LNCaP clone FGC (cell line): ENCODE measurements at regions not wholly inside any gene's neighbourhood (a gene's known extent, or its start where the extent isn't known, plus 50 kb on each side); places are given as distances from the start of the nearest gene placed in this dataset.
"Not testable (repeated sequence)": the region's sequence is repeated elsewhere in the genome, so short reads cannot be mapped to it uniquely, and the experiment has no call there.

Experiments
- DNase-seq: peaks from one replicate; pipeline ENCODE4 v3.0.0-alpha.2; 2011; ENCODE audit warnings: low read depth
- H3K4me3 ChIP-seq: 2 replicates; pipeline ENCODE4 v1.5.1; 2011; ENCODE audit warnings: mild to moderate bottlenecking, low read depth, low read length, control low read depth
- TF ChIP-seq, protein P1 (sequence below): IDR thresholded peaks from 2 replicates; pipeline ENCODE4 v1.5.1; 2012; ENCODE audit warnings: mild to moderate bottlenecking; ENCODE audit not compliant: control insufficient read depth, insufficient read depth; ENCODE audit errors: extremely low read depth

DNA sequence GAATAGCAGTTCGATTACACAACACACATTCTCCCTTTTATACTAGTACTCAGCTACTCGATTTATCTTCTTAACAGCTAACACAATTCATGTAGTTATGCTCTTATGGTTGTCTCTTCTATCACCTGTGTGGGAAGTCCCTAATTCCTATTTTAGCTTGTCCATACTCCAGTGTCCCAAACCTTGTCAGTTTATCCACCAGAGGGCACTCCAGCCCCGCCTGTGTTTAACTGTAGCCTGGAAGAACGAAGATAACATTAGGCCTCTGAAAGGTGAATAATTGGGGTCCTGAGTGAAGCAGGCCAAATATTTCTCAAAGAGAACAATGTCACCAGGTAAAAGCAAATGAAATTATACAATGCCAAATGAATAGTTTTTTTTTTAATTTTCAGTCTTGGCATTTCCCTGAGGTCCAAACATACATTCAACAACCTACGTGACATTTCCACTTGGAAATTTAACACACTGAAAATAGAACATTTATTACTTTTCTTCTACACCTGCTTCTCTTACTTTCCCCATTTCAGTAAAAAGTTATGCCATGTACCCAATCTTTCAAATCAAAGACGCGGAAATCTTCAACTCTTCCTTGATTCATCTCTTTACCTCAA lies 560.7 kb downstream of the HTR1A start:
- TF ChIP-seq, protein P1, sequence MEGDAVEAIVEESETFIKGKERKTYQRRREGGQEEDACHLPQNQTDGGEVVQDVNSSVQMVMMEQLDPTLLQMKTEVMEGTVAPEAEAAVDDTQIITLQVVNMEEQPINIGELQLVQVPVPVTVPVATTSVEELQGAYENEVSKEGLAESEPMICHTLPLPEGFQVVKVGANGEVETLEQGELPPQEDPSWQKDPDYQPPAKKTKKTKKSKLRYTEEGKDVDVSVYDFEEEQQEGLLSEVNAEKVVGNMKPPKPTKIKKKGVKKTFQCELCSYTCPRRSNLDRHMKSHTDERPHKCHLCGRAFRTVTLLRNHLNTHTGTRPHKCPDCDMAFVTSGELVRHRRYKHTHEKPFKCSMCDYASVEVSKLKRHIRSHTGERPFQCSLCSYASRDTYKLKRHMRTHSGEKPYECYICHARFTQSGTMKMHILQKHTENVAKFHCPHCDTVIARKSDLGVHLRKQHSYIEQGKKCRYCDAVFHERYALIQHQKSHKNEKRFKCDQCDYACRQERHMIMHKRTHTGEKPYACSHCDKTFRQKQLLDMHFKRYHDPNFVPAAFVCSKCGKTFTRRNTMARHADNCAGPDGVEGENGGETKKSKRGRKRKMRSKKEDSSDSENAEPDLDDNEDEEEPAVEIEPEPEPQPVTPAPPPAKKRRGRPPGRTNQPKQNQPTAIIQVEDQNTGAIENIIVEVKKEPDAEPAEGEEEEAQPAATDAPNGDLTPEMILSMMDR: peak; percentile 90
- no peak overlapping the region for H3K4me3 ChIP-seq
- DNase-seq: peak; percentile 10

DNA sequence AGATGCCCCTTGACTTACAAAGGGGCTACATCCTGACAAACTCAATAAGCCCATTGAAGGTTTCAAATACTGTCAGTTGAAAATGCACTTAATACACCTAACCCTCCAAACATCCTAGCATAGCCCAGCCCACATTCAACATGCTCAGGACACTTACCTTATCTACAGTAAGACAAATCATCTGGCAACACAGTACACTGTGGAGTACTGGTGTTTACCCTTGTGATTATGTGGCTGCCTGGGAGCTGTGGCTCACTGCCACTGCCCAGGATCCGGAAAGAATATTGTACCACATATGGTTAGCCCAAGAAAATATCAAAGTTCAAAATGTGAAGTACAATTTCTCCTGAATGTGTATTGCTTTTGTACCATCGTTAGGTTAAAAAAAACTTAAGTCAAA lies 562.2 kb downstream of the HTR1A start:
- TF ChIP-seq, protein P1: no peak
- no peak overlapping the region for H3K4me3 ChIP-seq
- peak; percentile 46 for DNase-seq

DNA sequence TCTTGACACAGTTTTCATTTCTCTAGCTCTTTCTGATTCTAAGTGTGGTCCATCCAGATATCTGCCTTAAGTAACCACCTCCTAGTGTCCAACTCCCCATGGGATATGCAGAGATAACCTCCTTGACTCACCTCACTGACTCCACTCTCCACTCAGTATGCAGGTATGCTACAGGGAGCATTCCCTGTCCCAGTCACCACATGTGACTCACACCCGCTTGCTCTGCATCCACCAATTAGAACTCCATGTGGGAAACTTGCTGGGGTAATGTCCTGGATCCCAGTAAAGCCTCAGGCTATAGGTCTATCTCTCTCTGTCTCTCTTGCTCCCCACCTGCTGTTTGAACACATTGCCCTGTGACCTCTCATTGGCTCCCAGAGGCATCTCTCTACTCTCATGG lies 563.9 kb downstream of the HTR1A start:
- TF ChIP-seq, protein P1: no peak
- DNase-seq: no peak
- H3K4me3 ChIP-seq: no peak overlapping the region

DNA sequence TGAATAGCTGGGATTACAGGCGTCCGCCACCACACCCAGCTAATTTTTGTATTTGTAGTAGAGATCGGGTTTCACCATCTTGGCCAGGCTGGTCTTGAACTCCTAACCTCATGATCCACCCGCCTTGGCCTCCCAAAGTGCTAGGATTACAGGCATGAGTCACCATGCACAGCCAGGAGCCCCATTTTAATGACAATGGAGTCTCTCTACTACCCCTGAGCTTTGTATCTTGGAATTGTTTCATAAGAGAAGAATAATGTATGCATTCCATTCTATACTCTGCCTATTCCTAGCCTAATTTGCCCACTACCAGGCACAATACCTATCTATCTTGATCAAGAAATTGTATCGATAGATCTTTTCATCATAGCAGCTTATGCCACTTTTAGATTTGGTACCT lies 574.1 kb downstream of the HTR1A start:
- H3K4me3 ChIP-seq: not testable (repeated sequence)

DNA sequence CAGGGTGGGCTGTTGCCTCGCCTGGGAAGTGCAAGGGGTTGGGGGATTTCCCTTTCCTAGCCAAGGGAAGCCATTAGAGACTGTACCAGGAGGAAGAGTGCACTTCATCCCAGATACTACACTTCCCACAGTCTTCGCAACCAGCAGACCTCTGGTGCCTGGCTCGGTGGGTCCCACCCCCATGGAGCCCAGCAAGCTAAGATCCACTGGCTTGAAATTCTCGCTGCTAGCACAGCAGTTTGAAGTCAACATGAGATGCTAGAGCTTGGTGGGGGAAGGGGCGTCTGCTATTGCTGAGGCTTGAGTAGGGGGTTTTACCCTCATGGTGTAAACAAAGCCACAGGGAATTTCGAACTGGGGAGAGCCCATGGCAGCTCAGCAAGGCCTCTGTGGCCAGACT lies 586.4 kb downstream of the HTR1A start:
- H3K4me3 ChIP-seq: no peak overlapping the region
- TF ChIP-seq, protein P1: no peak
- no peak for DNase-seq

More for the DNA sequence above, 574.1 kb downstream of the HTR1A start:
- DNase-seq: not testable (repeated sequence)

DNA sequence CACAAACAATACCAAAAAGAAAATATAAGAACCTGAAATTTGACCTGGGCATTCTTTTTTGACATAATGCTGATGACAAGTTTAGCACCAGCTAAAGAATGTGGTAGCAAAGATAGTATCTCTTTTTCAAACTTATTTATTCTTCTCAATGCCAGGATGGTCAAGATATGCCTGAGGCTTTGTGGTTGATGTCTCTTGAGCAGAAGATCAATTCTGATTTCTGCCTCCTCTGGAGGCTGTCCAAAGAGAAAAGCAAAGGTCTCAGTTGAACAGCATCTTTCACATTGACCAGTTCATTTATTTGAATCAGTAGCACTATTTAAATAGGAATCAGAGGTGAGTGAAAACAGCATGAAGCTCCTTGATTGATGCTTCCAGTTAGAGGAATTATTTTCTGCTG lies 588.2 kb downstream of the HTR1A start:
- no peak for DNase-seq
- TF ChIP-seq, protein P1: no peak
- H3K4me3 ChIP-seq: no peak overlapping the region

DNA sequence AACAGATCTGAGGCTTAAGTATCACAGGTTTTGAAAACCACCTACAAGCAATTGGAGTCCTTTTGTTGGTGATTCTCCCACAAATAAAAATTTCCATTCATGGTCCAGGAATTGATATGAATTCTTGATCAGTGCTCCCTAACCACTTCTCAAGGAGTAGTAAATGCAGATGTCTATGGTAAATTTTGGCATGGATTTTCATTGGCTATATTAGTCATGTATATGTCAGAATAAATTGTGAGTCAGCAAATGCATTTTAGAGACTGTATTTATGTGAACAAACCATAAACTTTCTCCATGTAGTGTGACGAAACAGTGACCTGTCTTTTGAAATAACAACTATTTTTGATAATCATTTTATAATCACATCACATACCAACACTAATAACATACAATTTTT lies 611.1 kb downstream of the HTR1A start:
- TF ChIP-seq, protein P1: no peak
- H3K4me3 ChIP-seq: no peak overlapping the region
- DNase-seq: no peak

DNA sequence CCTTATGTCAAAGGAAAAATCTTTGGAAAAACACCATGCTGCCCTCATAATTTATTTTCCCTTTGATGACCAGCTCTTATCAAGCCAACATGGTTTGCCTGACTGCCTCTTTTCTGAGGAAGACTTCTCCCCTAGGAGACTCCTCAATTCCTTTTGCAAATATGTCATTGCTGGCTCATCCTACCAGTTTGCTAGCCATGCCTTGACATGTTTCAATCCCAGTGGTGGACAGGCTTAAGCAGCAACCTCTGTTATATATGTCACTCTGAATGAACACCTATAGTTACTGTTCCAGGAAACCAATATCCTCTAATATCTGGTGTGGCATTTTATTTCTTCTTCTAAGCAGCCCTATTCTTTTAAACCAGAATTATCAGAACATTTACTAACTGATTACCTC lies 615.8 kb downstream of the HTR1A start:
- TF ChIP-seq, protein P1: no peak
- H3K4me3 ChIP-seq: no peak overlapping the region

More for the DNA sequence above, 615.8 kb downstream of the HTR1A start:
- DNase-seq: no peak
